AG04449 (cell line): ENCODE measurements at regions not wholly inside any gene's neighbourhood (a gene's known extent, or its start where the extent isn't known, plus 50 kb on each side); places are given as distances from the start of the nearest gene placed in this dataset.

Experiments
- CTCF ChIA-PET: fragments of 350-600 bp; formaldehyde crosslinking; extraction: SDS; loops from one replicate; lab custom pipeline; 2021; ENCODE audit warnings: antibody characterized with exemption; lab: Yijun Ruan, JAX
- POLR2A ChIA-PET: fragments of 400-600, 350-600 bp; formaldehyde crosslinking; extraction: SDS; loops from one replicate; lab custom pipeline; 2020; ENCODE audit warnings: antibody characterized with exemption, inconsistent platforms; lab: Yijun Ruan, JAX
- DNase-seq: peaks from one replicate; pipeline ENCODE4 v3.0.0-alpha.2; 2010; ENCODE audit warnings: low read depth, low spot score
- H3K4me3 ChIP-seq: 2 replicates; pipeline ENCODE4 v1.5.1; 2011; ENCODE audit warnings: low read depth, mild to moderate bottlenecking, control low read depth, low read length
- CTCF ChIP-seq: IDR thresholded peaks from one replicate; pipeline ENCODE4 v1.5.1; 2011; ENCODE audit warnings: mild to moderate bottlenecking, moderate library complexity, low read length, control low read depth, inconsistent platforms; ENCODE audit not compliant: insufficient read depth; ENCODE audit errors: missing control alignments

GRCh38 chr4:89177807-89178206 lies 66.5 kb downstream of the TIGD2 start:
- no peak overlapping the region for H3K4me3 ChIP-seq
- ChIA-PET POLR2A (no interaction called here), CTCF (interaction anchor here (0.9 kb wide), 1 partner anchor 19 kb away, joined by 3 read pairs; no protein-coding TSS in a partner anchor)
- TF ChIP-seq CTCF = no peak
- DNase-seq = no peak

GRCh38 chr4:89184407-89184806 lies 73.1 kb downstream of the TIGD2 start:
- POLR2A ChIA-PET = no interaction called here
- TF ChIP-seq CTCF = no peak
- DNase-seq = no peak
- CTCF ChIA-PET = interaction anchor here (0.6 kb wide), 1 partner anchor 70 kb away, joined by 3 read pairs; no protein-coding TSS in a partner anchor
- no peak overlapping the region for H3K4me3 ChIP-seq
